IMR-90 (cell line): ENCODE measurements at regions not wholly inside any gene's neighbourhood (a gene's known extent, or its start where the extent isn't known, plus 50 kb on each side); places are given as distances from the start of the nearest gene placed in this dataset.
"Not testable (repeated sequence)": the region's sequence is repeated elsewhere in the genome, so short reads cannot be mapped to it uniquely, and the experiment has no call there.

Experiments
- CHD1 ChIP-seq: IDR thresholded peaks from 2 replicates; pipeline ENCODE4 v1.6.1; 2012; ENCODE audit warnings: low read depth, low read length, improper control_type of control experiment
- MAFK ChIP-seq: IDR thresholded peaks from 2 replicates; pipeline ENCODE4 v1.6.1; 2012; ENCODE audit warnings: low read depth, low read length, improper control_type of control experiment
- NFE2L2 ChIP-seq: fragments of 150-350 bp; IDR thresholded peaks from 2 replicates; pipeline ENCODE4 v1.6.1; 2016; ENCODE audit warnings: low read depth, mild to moderate bottlenecking, low read length
- POLR2A ChIP-seq: IDR thresholded peaks from 2 replicates; pipeline ENCODE4 v1.6.1; 2012; ENCODE audit warnings: mild to moderate bottlenecking, low read depth, low read length
- RAD21 ChIP-seq: IDR thresholded peaks from 2 replicates; pipeline ENCODE4 v1.6.1; 2012; ENCODE audit warnings: low read length, improper control_type of control experiment
- SMC3 ChIP-seq: fragments of 150-350 bp; IDR thresholded peaks from 2 replicates; pipeline ENCODE4 v1.6.1; 2016; ENCODE audit warnings: low read depth, mild to moderate bottlenecking, antibody characterized with exemption, low read length, moderate library complexity
- TF ChIP-seq, protein P1 (sequence below): conservative IDR thresholded peaks from 2 replicates; pipeline ENCODE4 v1.5.1; 2012; ENCODE audit warnings: mild to moderate bottlenecking, low read depth, low read length, improper control_type of control experiment
- TF ChIP-seq, protein P2 (sequence below): fragments of 150-350 bp; IDR thresholded peaks from 2 replicates; pipeline ENCODE4 v1.6.1; 2017; ENCODE audit warnings: mild to moderate bottlenecking, antibody characterized with exemption, low read length, low read depth

DNA sequence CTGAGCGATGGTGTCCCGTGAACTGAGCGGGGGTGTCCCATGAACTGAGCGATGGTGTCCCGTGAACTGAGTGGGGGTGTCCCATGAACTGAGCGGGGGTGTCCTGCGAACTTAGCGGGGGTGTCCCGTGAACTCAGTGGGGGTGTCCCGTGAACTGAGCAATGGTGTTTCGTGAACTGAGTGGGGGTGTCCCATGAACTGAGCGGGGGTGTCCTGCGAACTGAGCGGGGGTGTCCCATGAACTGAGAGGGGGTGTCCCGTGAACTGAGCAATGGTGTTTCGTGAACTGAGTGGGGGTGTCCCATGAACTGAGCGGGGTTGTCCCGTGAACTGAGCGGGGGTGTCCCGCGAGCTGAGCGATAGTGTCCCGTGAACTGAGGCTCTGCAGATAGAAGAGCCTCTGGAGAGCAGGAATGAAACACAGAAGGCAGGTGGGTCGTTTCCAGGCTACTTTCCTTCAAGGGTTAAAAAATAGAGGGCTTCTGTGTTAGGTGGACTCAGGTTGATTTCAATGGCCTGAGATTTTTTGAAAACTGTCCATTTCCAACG lies 176.1 kb downstream of the RTP5 start:
- TF ChIP-seq SMC3, RAD21, POLR2A, NFE2L2, CHD1, MAFK: not testable (repeated sequence)
- TF ChIP-seq, protein P1, sequence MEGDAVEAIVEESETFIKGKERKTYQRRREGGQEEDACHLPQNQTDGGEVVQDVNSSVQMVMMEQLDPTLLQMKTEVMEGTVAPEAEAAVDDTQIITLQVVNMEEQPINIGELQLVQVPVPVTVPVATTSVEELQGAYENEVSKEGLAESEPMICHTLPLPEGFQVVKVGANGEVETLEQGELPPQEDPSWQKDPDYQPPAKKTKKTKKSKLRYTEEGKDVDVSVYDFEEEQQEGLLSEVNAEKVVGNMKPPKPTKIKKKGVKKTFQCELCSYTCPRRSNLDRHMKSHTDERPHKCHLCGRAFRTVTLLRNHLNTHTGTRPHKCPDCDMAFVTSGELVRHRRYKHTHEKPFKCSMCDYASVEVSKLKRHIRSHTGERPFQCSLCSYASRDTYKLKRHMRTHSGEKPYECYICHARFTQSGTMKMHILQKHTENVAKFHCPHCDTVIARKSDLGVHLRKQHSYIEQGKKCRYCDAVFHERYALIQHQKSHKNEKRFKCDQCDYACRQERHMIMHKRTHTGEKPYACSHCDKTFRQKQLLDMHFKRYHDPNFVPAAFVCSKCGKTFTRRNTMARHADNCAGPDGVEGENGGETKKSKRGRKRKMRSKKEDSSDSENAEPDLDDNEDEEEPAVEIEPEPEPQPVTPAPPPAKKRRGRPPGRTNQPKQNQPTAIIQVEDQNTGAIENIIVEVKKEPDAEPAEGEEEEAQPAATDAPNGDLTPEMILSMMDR: not testable (repeated sequence)
- TF ChIP-seq, protein P2, sequence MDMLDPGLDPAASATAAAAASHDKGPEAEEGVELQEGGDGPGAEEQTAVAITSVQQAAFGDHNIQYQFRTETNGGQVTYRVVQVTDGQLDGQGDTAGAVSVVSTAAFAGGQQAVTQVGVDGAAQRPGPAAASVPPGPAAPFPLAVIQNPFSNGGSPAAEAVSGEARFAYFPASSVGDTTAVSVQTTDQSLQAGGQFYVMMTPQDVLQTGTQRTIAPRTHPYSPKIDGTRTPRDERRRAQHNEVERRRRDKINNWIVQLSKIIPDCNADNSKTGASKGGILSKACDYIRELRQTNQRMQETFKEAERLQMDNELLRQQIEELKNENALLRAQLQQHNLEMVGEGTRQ: not testable (repeated sequence)
